ENCODE measurements at regions not wholly inside any gene's neighbourhood (a gene's known extent, or its start where the extent isn't known, plus 50 kb on each side); places are given as distances from the start of the nearest gene placed in this dataset.

DNA sequence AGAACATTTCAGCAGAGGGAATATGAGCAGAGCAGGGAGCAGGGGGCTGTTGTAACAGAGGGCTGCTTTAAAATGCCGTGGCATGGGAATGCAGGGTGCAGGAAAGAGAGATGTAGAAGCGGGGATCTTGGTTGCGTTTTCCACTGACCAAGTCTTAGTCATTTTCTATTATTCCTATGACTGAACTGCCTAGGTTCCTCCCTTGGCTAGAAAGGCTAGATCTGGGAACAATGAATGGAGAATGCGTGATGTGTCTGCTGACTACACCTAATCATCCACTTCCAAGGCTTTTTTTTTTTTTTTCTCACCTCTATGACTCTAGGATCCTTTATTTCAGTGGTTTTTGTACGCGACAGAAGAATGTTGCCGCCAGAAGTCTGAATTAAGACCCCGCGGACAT lies 607.4 kb upstream of the TBL1XR1 start:
- TF ChIP-seq CTCF (conservative IDR thresholded peaks at IDR 0.05) (no peak), ZFX (IDR thresholded peaks at IDR 0.05) (no peak)

Measured in C4-2B (cell line).